ENCODE measurements at regions not wholly inside any gene's neighbourhood (a gene's known extent, or its start where the extent isn't known, plus 50 kb on each side); places are given as distances from the start of the nearest gene placed in this dataset.

DNA sequence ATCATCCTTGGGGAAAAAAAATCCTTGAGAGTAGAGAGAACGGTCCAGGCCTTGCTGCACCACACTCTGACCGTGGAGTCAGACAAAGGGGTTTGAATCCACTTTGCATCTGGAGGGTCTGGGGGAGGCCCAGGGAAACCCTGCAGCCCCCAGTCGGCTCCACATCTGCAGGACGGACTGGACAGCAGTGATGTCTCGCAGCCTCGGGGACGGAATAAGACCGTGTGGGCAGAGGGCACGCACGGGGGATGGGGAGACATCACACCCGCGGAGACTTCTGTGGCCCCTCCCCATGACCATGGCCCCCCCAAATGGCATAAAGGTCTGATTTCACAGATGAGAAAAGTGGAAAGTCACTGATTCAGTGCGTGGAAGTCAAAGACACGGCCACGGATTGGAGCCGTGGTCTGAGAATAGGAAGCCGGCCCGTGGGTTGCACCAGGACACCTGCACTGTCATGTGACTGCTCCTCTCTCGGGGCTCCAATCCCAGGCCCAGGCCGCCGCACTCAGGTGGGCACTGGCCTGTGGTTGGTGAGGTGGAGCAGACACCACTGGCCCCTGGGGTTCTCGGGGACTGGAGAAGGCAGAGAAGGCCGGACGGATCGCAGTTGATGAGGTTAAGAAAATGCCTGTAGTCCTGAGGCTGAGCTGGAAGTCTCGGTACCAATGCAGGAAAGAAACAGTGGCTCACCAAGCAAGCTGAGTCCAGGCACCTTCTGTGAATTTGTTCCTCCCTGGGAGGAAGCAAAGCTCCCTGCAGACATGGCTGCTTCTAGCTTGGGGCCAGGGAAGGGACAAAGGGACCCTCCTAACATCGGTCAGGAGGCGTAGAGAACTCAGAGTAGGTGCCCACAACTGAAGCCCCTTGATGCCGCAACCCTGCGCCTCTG, 61.8 kb downstream of the RTP5 start:
- in situ Hi-C loops (cut with HindIII; ENCODE audit: low sequenced_read_pairs), result no loop called here
- no peak overlapping the region for H3K4me3 ChIP-seq (ENCODE audit: low read depth, low read length)
- TF ChIP-seq, protein P1, sequence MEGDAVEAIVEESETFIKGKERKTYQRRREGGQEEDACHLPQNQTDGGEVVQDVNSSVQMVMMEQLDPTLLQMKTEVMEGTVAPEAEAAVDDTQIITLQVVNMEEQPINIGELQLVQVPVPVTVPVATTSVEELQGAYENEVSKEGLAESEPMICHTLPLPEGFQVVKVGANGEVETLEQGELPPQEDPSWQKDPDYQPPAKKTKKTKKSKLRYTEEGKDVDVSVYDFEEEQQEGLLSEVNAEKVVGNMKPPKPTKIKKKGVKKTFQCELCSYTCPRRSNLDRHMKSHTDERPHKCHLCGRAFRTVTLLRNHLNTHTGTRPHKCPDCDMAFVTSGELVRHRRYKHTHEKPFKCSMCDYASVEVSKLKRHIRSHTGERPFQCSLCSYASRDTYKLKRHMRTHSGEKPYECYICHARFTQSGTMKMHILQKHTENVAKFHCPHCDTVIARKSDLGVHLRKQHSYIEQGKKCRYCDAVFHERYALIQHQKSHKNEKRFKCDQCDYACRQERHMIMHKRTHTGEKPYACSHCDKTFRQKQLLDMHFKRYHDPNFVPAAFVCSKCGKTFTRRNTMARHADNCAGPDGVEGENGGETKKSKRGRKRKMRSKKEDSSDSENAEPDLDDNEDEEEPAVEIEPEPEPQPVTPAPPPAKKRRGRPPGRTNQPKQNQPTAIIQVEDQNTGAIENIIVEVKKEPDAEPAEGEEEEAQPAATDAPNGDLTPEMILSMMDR (IDR thresholded peaks at IDR 0.05; ENCODE audit: low read depth, low read length), result no peak
- no peak for DNase-seq (ENCODE audit: low read depth, low spot score)

DNA sequence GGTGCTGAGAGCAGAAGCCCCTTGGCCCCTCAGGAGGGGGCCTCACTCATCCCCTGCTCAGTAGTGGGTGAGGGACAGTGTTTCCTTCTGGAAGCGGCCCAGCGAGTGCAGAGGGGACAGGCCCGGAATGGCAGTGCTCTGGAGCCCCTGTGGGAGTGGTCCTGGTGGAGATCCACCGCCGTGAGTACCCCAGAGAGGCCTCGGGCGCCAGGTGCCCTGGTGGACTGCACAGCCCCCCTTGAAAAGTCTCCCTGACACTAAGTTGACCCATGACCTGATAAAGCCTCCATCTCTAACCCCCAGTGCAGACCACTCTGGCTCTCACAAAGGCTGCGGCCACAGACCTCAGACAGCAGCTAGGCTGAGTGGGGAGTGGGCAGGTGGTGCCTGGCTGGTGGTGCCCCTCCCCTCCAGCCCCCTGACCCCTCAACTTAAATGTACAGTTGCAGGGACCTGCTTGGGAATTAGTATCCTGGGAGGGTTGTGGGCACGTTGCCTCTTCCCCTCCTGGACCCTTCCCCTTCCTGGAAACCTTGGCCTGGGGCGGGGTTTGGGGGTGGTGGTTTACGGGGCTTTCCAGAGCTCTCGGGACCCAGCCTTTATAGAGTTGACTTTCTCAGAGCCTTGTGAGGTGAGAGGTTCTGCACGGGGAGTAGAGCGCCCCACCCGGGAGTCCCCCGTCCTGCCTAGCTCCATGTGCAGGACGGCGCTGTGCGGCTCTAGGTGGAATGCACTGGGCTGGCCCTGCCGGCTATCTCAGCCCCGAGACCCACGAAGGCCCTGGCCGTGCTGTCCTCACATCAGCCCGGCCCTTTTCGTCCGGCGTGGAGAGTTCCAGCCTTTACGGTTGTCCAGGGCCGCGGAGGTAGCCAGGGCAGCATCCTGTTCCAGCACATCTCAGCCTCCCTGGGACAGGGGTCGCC, 62.7 kb downstream of the RTP5 start:
- in situ Hi-C loops (cut with HindIII; ENCODE audit: low sequenced_read_pairs), result no loop called here
- no peak for DNase-seq (ENCODE audit: low read depth, low spot score)
- H3K4me3 ChIP-seq (ENCODE audit: low read depth, low read length), result no peak overlapping the region
- TF ChIP-seq, protein P1 (IDR thresholded peaks at IDR 0.05; ENCODE audit: low read depth, low read length), result no peak

DNA sequence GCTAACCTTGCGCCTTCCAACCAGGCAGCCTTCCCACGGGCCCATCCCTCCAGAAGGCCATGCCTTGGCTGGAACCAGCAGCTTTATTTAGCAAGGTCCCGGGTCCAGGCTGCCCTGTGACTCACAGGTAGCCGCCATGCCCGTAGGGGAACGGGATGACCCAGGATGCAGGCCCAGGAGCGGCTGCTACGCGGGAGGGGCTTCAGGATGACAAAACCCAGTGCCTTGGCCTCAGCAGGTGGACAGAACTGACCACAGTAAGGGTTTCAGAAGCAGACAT, 63.3 kb downstream of the RTP5 start:
- H3K4me3 ChIP-seq (ENCODE audit: low read depth, low read length), result no peak overlapping the region
- DNase-seq (ENCODE audit: low read depth, low spot score), result no peak
- in situ Hi-C loops (cut with HindIII; ENCODE audit: low sequenced_read_pairs), result no loop called here
- TF ChIP-seq, protein P1 (IDR thresholded peaks at IDR 0.05; ENCODE audit: low read depth, low read length), result no peak

DNA sequence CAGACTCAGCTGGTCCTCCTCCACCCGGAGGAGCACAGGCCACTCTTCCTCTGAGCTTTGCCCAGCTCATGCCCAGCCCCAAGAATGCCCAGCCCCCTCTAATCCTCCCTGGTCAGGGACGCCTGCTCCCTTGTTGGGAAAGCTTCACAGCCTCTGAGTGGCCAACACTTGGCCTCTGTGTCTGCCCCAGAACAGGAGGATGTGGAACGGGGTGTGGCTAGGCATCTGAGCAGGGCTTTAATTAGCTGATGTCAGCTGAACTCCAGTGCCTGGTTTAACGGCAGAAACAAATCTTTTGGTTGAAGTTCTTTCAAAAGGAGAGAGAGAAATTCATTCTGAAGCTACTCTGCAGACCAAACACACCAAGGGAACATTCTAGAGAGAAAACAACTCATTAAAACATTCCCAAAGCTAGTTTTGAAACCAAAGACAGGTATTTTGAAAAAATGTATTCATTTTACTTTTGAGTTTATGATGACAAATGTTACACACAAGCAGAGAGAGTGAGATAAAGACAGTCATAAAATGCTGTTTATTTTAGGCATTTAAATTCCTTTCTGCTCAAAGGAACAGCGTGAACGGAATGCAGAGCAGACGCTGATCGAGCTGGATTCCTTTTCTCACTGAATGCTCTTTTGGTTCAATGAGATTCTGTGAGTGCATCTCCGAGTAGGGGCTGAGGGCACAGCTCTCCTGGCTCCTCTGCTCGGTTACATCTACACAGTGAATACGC, 63.8 kb downstream of the RTP5 start:
- DNase-seq (ENCODE audit: low read depth, low spot score), result peak; percentile 10
- H3K4me3 ChIP-seq (ENCODE audit: low read depth, low read length), result no peak overlapping the region
- in situ Hi-C loops (cut with HindIII; ENCODE audit: low sequenced_read_pairs), result no loop called here
- TF ChIP-seq, protein P1 (IDR thresholded peaks at IDR 0.05; ENCODE audit: low read depth, low read length), result no peak

DNA sequence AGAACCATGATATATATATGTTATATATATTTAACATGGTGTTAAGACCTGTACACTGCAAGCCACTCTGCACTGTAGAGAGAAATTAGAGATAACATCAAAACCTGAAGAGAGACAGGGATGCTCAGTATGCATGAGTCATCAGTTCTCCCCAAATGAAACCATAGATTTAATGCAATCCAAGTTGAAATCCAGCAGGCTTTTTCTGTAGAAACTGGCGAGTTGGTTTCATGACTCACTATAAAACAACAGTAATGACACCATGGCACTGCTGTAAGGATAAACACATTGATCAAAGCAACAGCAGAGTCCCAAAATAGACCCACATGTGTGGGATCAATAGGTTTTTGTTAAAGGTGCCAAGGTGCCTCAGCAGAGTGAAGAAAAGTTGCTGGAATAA, 65.8 kb downstream of the RTP5 start:
- DNase-seq (ENCODE audit: low read depth, low spot score), result peak; percentile 75
- no peak overlapping the region for H3K4me3 ChIP-seq (ENCODE audit: low read depth, low read length)
- in situ Hi-C loops (cut with HindIII; ENCODE audit: low sequenced_read_pairs), result no loop called here
- TF ChIP-seq, protein P1 (IDR thresholded peaks at IDR 0.05; ENCODE audit: low read depth, low read length), result no peak

DNA sequence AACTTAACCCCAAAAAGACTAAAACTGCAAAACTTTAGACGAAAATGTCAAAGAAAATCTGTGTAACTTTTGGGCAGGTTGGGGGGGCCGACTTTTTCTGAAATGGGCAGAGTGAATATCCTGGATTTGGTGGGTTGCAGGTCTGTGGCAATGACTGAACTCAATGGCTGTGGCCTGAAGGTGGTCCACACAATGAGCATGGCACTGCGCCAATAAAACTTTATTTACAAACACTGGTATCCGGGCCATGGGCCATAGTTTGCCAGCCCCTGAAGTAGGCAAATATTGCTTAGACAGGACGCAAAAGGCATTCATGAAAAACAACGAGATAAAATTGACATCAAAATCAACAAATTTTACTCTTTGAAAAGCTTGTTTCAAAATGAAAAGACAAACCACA, 66.2 kb downstream of the RTP5 start:
- no peak overlapping the region for H3K4me3 ChIP-seq (ENCODE audit: low read depth, low read length)
- DNase-seq (ENCODE audit: low read depth, low spot score), result no peak
- in situ Hi-C loops (cut with HindIII; ENCODE audit: low sequenced_read_pairs), result no loop called here
- TF ChIP-seq, protein P1 (IDR thresholded peaks at IDR 0.05; ENCODE audit: low read depth, low read length), result no peak
